ENCODE measurements at regions not wholly inside any gene's neighbourhood (a gene's known extent, or its start where the extent isn't known, plus 50 kb on each side); places are given as distances from the start of the nearest gene placed in this dataset.

GRCh38 chr3:174716956-174717505 is 142.1 kb upstream of the NAALADL2 start:
- Mint-ChIP-seq H3K36me3 (ENCODE audit: low read depth) (no peaks in the 10 kb centered on the region), H3K4me3 (no peak overlapping the region), H3K27me3 (no peaks in the 10 kb centered on the region), H3K4me1 (ENCODE audit: low read depth) (no peaks in the 10 kb centered on the region), H3K27ac (no peak overlapping the region), H3K9me3 (peaks cover 6% of the 10 kb centered on the region)
- intact Hi-C loops (cut with micrococcal nuclease), result no loop called here

GRCh38 chr3:174720717-174721116 is 138.4 kb upstream of the NAALADL2 start:
- no peaks in the 10 kb centered on the region for H3K27me3 Mint-ChIP-seq
- no peaks in the 10 kb centered on the region for H3K36me3 Mint-ChIP-seq (ENCODE audit: low read depth)
- no peaks in the 10 kb centered on the region for H3K9me3 Mint-ChIP-seq
- H3K4me1 Mint-ChIP-seq (ENCODE audit: low read depth), result no peaks in the 10 kb centered on the region
- intact Hi-C loops (cut with micrococcal nuclease), result no loop called here
- no peak overlapping the region for H3K4me3 Mint-ChIP-seq
- no peak overlapping the region for H3K27ac Mint-ChIP-seq

- Mint-ChIP-seq H3K27ac (no peak overlapping the region), H3K27me3 (no peaks in the 10 kb centered on the region), H3K36me3 (ENCODE audit: low read depth) (no peaks in the 10 kb centered on the region), H3K4me3 (no peak overlapping the region), H3K4me1 (ENCODE audit: low read depth) (no peaks in the 10 kb centered on the region), H3K9me3 (no peaks in the 10 kb centered on the region)
- intact Hi-C loops (cut with micrococcal nuclease), result no loop called here
These were observed 133.8 kb upstream of the NAALADL2 start for GRCh38 chr3:174725303-174725702.

- Mint-ChIP-seq H3K36me3 (ENCODE audit: low read depth) (no peaks in the 10 kb centered on the region), H3K9me3 (peaks cover 44% of the 10 kb centered on the region), H3K27me3 (no peaks in the 10 kb centered on the region), H3K4me3 (no peak overlapping the region), H3K27ac (no peak overlapping the region), H3K4me1 (ENCODE audit: low read depth) (no peaks in the 10 kb centered on the region)
- intact Hi-C loops (cut with micrococcal nuclease), result no loop called here
These were observed 121.2 kb upstream of the NAALADL2 start for GRCh38 chr3:174737966-174738365.

DNA sequence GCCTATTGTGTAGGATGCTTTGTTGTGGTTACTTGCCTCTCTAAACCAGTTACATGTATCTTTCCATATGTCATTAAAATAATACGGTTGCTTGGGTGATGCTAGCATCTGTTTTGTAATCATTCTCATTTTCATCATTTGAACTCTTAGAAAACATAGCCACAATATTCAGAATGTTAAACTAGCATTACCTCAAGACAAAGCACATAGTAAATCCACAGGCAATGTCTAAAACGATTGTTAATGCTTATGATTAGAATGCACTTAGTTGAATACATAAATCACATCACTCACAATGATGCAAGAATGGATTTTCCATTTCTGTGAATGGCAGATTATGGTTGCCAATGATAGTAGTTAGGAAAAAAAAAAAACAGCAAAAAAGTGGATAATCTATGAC is 110.0 kb upstream of the NAALADL2 start:
- Mint-ChIP-seq H3K9me3 (peaks cover 38% of the 10 kb centered on the region), H3K4me3 (no peak overlapping the region), H3K27me3 (no peaks in the 10 kb centered on the region), H3K36me3 (ENCODE audit: low read depth) (no peaks in the 10 kb centered on the region), H3K27ac (no peak overlapping the region), H3K4me1 (ENCODE audit: low read depth) (no peaks in the 10 kb centered on the region)
- intact Hi-C loops (cut with micrococcal nuclease), result no loop called here

- Mint-ChIP-seq H3K27ac (no peak overlapping the region), H3K36me3 (ENCODE audit: low read depth) (no peaks in the 10 kb centered on the region), H3K9me3 (peaks cover 10% of the 10 kb centered on the region), H3K4me3 (no peak overlapping the region), H3K27me3 (no peaks in the 10 kb centered on the region), H3K4me1 (ENCODE audit: low read depth) (no peaks in the 10 kb centered on the region)
- intact Hi-C loops (cut with micrococcal nuclease), result no loop called here
These were observed 103.0 kb upstream of the NAALADL2 start for GRCh38 chr3:174755833-174756829.

- no peaks in the 10 kb centered on the region for H3K27me3 Mint-ChIP-seq
- H3K4me3 Mint-ChIP-seq, result no peak overlapping the region
- no peaks in the 10 kb centered on the region for H3K9me3 Mint-ChIP-seq
- H3K36me3 Mint-ChIP-seq (ENCODE audit: low read depth), result no peaks in the 10 kb centered on the region
- intact Hi-C loops (cut with micrococcal nuclease), result no loop called here
- no peak overlapping the region for H3K27ac Mint-ChIP-seq
- no peaks in the 10 kb centered on the region for H3K4me1 Mint-ChIP-seq (ENCODE audit: low read depth)
These were observed 100.2 kb upstream of the NAALADL2 start for GRCh38 chr3:174758943-174759342.

DNA sequence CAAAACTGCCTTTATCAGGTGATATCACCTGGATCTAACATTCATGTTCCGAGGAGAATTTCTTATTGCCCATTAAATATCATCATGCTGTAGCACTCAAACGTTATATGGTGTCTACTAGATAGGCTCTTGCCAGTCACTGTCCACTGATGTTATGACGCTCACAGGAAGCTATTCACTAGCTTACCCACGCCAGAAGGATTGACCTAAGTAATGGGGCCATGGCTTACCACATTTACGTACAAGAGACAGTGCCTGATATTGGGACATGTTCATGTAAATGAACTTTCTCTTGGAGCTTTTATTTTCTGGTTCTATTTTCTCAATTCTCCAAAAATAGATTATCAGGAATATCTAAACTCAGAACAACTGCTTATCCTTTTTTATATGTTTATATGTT is 91.7 kb upstream of the NAALADL2 start:
- Mint-ChIP-seq H3K4me1 (ENCODE audit: low read depth) (no peaks in the 10 kb centered on the region), H3K27me3 (no peaks in the 10 kb centered on the region), H3K36me3 (ENCODE audit: low read depth) (no peaks in the 10 kb centered on the region), H3K9me3 (no peaks in the 10 kb centered on the region), H3K27ac (no peak overlapping the region), H3K4me3 (no peak overlapping the region)
- intact Hi-C loops (cut with micrococcal nuclease), result no loop called here

- H3K27ac Mint-ChIP-seq, result no peak overlapping the region
- no peaks in the 10 kb centered on the region for H3K9me3 Mint-ChIP-seq
- no peaks in the 10 kb centered on the region for H3K4me1 Mint-ChIP-seq (ENCODE audit: low read depth)
- no peak overlapping the region for H3K4me3 Mint-ChIP-seq
- intact Hi-C loops (cut with micrococcal nuclease), result no loop called here
- H3K27me3 Mint-ChIP-seq, result no peaks in the 10 kb centered on the region
- no peaks in the 10 kb centered on the region for H3K36me3 Mint-ChIP-seq (ENCODE audit: low read depth)
These were observed 91.2 kb upstream of the NAALADL2 start for GRCh38 chr3:174767853-174768382.

- Mint-ChIP-seq H3K27me3 (no peaks in the 10 kb centered on the region), H3K36me3 (ENCODE audit: low read depth) (no peaks in the 10 kb centered on the region), H3K4me3 (no peak overlapping the region), H3K27ac (no peak overlapping the region), H3K4me1 (ENCODE audit: low read depth) (no peaks in the 10 kb centered on the region), H3K9me3 (no peaks in the 10 kb centered on the region)
- intact Hi-C loops (cut with micrococcal nuclease), result no loop called here
These were observed 90.0 kb upstream of the NAALADL2 start for GRCh38 chr3:174769171-174769570.

- H3K9me3 Mint-ChIP-seq, result peaks cover 9% of the 10 kb centered on the region
- no peaks in the 10 kb centered on the region for H3K4me1 Mint-ChIP-seq (ENCODE audit: low read depth)
- H3K27ac Mint-ChIP-seq, result no peak overlapping the region
- no peaks in the 10 kb centered on the region for H3K36me3 Mint-ChIP-seq (ENCODE audit: low read depth)
- intact Hi-C loops (cut with micrococcal nuclease), result no loop called here
- H3K4me3 Mint-ChIP-seq, result no peak overlapping the region
- H3K27me3 Mint-ChIP-seq, result no peaks in the 10 kb centered on the region
These were observed 83.5 kb upstream of the NAALADL2 start for GRCh38 chr3:174775603-174776002.

DNA sequence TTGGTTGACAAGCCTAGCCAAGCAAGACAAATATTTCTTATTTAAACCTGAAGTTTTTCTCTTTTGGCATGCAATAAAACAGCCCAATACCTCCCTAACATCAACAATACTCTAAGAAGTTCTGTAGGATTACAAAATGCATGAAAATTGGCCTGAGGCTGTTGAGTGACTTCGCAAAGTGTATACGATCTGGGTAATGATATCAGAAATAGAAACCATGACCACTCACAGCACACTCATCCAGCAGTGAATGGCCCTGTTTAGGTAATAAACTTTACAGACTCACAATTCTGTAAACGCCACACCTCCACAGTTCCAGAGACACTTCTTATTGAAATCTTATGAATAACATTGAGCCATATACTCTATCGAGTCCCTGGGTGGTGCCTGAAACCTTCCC is 83.0 kb upstream of the NAALADL2 start:
- no peaks in the 10 kb centered on the region for H3K36me3 Mint-ChIP-seq (ENCODE audit: low read depth)
- H3K9me3 Mint-ChIP-seq, result peaks cover 14% of the 10 kb centered on the region
- no peak overlapping the region for H3K4me3 Mint-ChIP-seq
- intact Hi-C loops (cut with micrococcal nuclease), result no loop called here
- H3K27ac Mint-ChIP-seq, result no peak overlapping the region
- H3K4me1 Mint-ChIP-seq (ENCODE audit: low read depth), result no peaks in the 10 kb centered on the region
- H3K27me3 Mint-ChIP-seq, result no peaks in the 10 kb centered on the region

GRCh38 chr3:174776636-174777035 is 82.5 kb upstream of the NAALADL2 start:
- Mint-ChIP-seq H3K27me3 (no peaks in the 10 kb centered on the region), H3K36me3 (ENCODE audit: low read depth) (no peaks in the 10 kb centered on the region), H3K27ac (no peak overlapping the region), H3K4me1 (ENCODE audit: low read depth) (no peaks in the 10 kb centered on the region), H3K9me3 (peaks cover 19% of the 10 kb centered on the region), H3K4me3 (no peak overlapping the region)
- intact Hi-C loops (cut with micrococcal nuclease), result no loop called here

GRCh38 chr3:174777813-174778212 is 81.3 kb upstream of the NAALADL2 start:
- no peaks in the 10 kb centered on the region for H3K27me3 Mint-ChIP-seq
- H3K9me3 Mint-ChIP-seq, result peaks cover 24% of the 10 kb centered on the region
- H3K4me3 Mint-ChIP-seq, result no peak overlapping the region
- H3K4me1 Mint-ChIP-seq (ENCODE audit: low read depth), result no peaks in the 10 kb centered on the region
- intact Hi-C loops (cut with micrococcal nuclease), result no loop called here
- H3K27ac Mint-ChIP-seq, result no peak overlapping the region
- H3K36me3 Mint-ChIP-seq (ENCODE audit: low read depth), result no peaks in the 10 kb centered on the region

Data from dendritic cell treated with granulocyte-macrophage colony-stimulating factor and Interleukin-4, amounts not matched to agents 40 ng/mL and 50 ng/mL, for 4 days (primary cell).